Fibroblast of the aortic adventitia (primary cell): ENCODE measurements at regions not wholly inside any gene's neighbourhood (a gene's known extent, or its start where the extent isn't known, plus 50 kb on each side); places are given as distances from the start of the nearest gene placed in this dataset. TPM values are rescaled to one million over a fixed set of nuclear protein-coding genes. Genes with fewer than 3 reads are reported as not detected.

ENCODE experiments used
- DNase-seq: peaks from one replicate; pipeline ENCODE4 v3.0.0-alpha.2; 2010; ENCODE audit warnings: low read depth
- H3K4me3 ChIP-seq: 2 replicates; pipeline ENCODE4 v1.5.1; 2011; ENCODE audit warnings: low read depth, mild to moderate bottlenecking, control low read depth, low read length, moderate library complexity
- CTCF ChIP-seq: IDR thresholded peaks from 2 replicates; pipeline ENCODE4 v1.5.1; 2011; ENCODE audit warnings: mild to moderate bottlenecking, low read length, control low read depth, inconsistent platforms; ENCODE audit not compliant: insufficient read depth
- small RNA-seq: library from RNA; depleted of rRNA; stranded (forward); fragments of <200 nt; gene quantifications from one replicate; pipeline ENCODE3, GENCODE V24; 2012

DNA sequence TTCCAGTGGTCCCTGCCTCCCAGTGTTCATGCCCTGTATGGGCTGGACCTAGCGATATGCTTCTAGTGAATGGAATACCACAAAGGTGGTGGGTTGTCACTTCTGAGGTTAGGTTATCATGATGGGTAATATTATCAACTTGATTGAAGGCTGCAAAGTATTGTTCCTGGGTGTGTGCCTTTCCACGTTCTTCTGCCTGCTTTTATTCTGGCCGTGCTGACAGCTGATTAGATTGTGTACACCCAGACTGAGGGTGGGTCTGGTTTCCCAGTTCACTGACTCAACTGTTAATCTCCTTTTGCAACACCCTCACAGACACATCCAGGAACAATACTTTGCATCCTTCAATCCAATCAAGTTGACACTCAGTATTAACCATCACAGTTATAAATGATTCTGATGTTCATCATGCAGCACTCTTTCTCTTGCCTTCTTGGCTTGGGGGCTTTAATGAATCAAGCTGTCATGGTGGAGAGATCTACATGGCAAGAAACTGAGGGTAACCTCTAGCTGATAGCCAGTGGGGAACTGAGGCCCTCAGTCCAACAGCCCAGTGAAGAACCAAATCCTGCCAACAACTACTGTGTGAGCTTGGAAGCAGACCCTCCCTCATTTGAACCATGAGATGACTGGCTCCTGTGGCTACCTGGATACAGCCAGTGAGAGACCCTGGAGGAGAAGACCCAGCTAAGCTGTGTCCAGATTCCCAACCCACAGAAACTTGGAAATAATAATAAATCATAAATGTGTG is 63.0 kb upstream of the CELF4 start:
- no peak overlapping the region for H3K4me3 ChIP-seq
- no peak for TF ChIP-seq CTCF
- no peak for DNase-seq

DNA sequence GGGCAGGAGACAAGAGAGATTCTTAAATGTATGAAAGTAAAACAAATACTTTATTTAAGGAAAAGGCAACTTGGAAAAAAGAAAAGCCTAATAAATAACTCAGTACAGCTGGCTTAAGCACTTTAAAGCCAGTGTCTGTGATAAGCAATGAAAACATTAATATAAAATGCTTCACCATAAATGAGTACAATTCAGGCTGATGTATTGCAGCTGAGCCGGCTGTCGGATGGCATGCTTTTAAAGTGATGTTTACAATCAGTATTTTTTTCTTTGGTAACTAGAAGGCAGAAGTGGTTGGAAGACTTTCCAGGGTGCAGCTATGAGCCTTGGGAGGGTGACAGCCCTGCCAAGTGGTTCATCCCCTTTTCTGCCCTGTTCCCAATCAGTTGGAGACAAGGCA is 58.7 kb upstream of the CELF4 start:
- TF ChIP-seq CTCF: no peak
- no peak for DNase-seq
- H3K4me3 ChIP-seq: no peak overlapping the region

- H3K4me3 ChIP-seq: no peak overlapping the region
- no peak for TF ChIP-seq CTCF
Observed at GRCh38 chr18:37619964-37620363, 54.4 kb upstream of the CELF4 start.

GRCh38 chr18:37617623-37618022 is 52.0 kb upstream of the CELF4 start:
- no peak for DNase-seq
- H3K4me3 ChIP-seq: no peak overlapping the region
- no peak for TF ChIP-seq CTCF

More at GRCh38 chr18:37619964-37620363, 54.4 kb upstream of the CELF4 start:
- DNase-seq: no peak

Small RNA genes lying in the stretch of these regions (small RNA-seq; reads per million reads assigned to genes)
- gene AC011712.1 (not detected), gene MIR4318 (not detected), gene MIR5583-1 (not detected), gene RN7SKP182 (not detected), gene RNU6-1242P (not detected), gene RNU6-706P (not detected)
